ENCODE measurements at regions not wholly inside any gene's neighbourhood (a gene's known extent, or its start where the extent isn't known, plus 50 kb on each side); places are given as distances from the start of the nearest gene placed in this dataset.

GRCh38 chr2:126579868-126580267, 76.1 kb upstream of the GYPC start:
- TF ChIP-seq CTCF (IDR thresholded peaks at IDR 0.05 in 8 of 11, conservative IDR thresholded peaks at IDR 0.05 in 3 of 11) (no peak), POLR2A (IDR thresholded peaks at IDR 0.05) (no peak)

All from spleen (tissue), 7 donors.